GM12865 (cell line): ENCODE measurements at regions not wholly inside any gene's neighbourhood (a gene's known extent, or its start where the extent isn't known, plus 50 kb on each side); places are given as distances from the start of the nearest gene placed in this dataset.
"Not testable (repeated sequence)": the region's sequence is repeated elsewhere in the genome, so short reads cannot be mapped to it uniquely, and the experiment has no call there.

Experiments used
- DNase-seq: peaks from one replicate; pipeline ENCODE4 v3.0.0; 2010; ENCODE audit warnings: low read depth
- H3K4me3 ChIP-seq: 2 replicates; pipeline ENCODE4 v1.5.1; 2011; ENCODE audit warnings: mild to moderate bottlenecking, low read depth, low read length, control low read depth
- CTCF ChIP-seq: IDR thresholded peaks from 2 replicates; pipeline ENCODE4 v1.5.1; 2011; ENCODE audit warnings: low read length, control low read depth, low read depth, inconsistent platforms; ENCODE audit not compliant: insufficient read depth; ENCODE audit errors: missing control alignments

- H3K4me3 ChIP-seq = no peak overlapping the region
- TF ChIP-seq CTCF = no peak
- DNase-seq = no peak
Observed at GRCh38 chr16:35602116-35602515, 2142.7 kb downstream of the TP53TG3F start.

- not testable (repeated sequence) for DNase-seq, H3K4me3 ChIP-seq
Observed at GRCh38 chr16:35603371-35603770, 2144.0 kb downstream of the TP53TG3F start.

- no peak for TF ChIP-seq CTCF
- DNase-seq = no peak
Observed at GRCh38 chr16:35605921-35606320, 2146.5 kb downstream of the TP53TG3F start.

GRCh38 chr16:35614883-35615282 is 2155.5 kb downstream of the TP53TG3F start:
- not testable (repeated sequence) for H3K4me3 ChIP-seq, DNase-seq

More at GRCh38 chr16:35605921-35606320, 2146.5 kb downstream of the TP53TG3F start:
- no peak overlapping the region for H3K4me3 ChIP-seq

- DNase-seq, H3K4me3 ChIP-seq: not testable (repeated sequence)
Observed at GRCh38 chr16:35619176-35619575, 2159.8 kb downstream of the TP53TG3F start.

GRCh38 chr16:35626041-35626440 is 2166.6 kb downstream of the TP53TG3F start:
- no peak overlapping the region for H3K4me3 ChIP-seq
- TF ChIP-seq CTCF = no peak
- no peak for DNase-seq

- no peak for TF ChIP-seq CTCF
- no peak overlapping the region for H3K4me3 ChIP-seq
- DNase-seq = no peak
Observed at GRCh38 chr16:35628976-35629375, 2169.6 kb downstream of the TP53TG3F start.

GRCh38 chr16:35631261-35631945 is 2172.0 kb downstream of the TP53TG3F start:
- no peak for TF ChIP-seq CTCF
- H3K4me3 ChIP-seq = no peak overlapping the region
- DNase-seq = peak; percentile 1
